Inflammatory macrophage treated with lipopolysaccharide for 1 hour (primary cell): ENCODE measurements at regions not wholly inside any gene's neighbourhood (a gene's known extent, or its start where the extent isn't known, plus 50 kb on each side); places are given as distances from the start of the nearest gene placed in this dataset.

ENCODE experiments used
- DNase-seq, 2 donors: peaks; one replicate each; pipeline ENCODE4 v3.0.0-alpha.2; 2020 to 2022

GRCh38 chr4:174586651-174587050, 64.4 kb upstream of the HPGD start:
- DNase-seq = no peak

- DNase-seq = no peak
Observed at GRCh38 chr4:174583056-174583455, 60.8 kb upstream of the HPGD start.

GRCh38 chr4:174582463-174582862, 60.2 kb upstream of the HPGD start:
- DNase-seq = no peak

GRCh38 chr4:174581901-174582300, 59.6 kb upstream of the HPGD start:
- peak; percentile 30 to 54 for DNase-seq

GRCh38 chr4:174580597-174580996, 58.3 kb upstream of the HPGD start:
- DNase-seq = peak; percentile 39 to 65

GRCh38 chr4:174579421-174579820, 57.1 kb upstream of the HPGD start:
- DNase-seq = no peak

- DNase-seq = no peak
Observed at GRCh38 chr4:174578366-174578765, 56.1 kb upstream of the HPGD start.

- no peak for DNase-seq
Observed at GRCh38 chr4:174575436-174575835, 53.1 kb upstream of the HPGD start.
